SW480 (cell line): ENCODE measurements at regions not wholly inside any gene's neighbourhood (a gene's known extent, or its start where the extent isn't known, plus 50 kb on each side); places are given as distances from the start of the nearest gene placed in this dataset.

Source experiments
- DNase-seq: peaks from one replicate; pipeline ENCODE4 v3.0.0-alpha.2; 2016; ENCODE audit warnings: low spot score

DNA sequence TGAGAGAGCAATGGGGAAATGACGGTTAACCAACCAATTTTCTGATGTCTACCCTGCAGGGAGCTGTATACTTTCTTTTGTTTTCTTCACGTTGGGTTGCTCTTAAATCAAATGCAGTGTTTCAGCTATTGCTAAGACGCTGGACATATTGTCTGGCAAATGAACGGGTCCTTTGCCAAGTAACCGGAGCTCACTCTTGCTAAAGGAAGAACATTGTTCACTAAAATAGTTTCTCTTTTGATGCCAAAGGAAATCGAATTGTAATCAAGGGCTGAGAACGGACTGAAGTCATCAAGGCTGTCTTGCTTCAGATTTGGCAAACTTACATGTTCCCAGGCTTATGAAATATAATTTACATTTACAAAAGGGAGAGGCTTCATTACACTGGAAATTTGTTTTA, 142.3 kb upstream of the ARGLU1 start:
- DNase-seq, result no peak

DNA sequence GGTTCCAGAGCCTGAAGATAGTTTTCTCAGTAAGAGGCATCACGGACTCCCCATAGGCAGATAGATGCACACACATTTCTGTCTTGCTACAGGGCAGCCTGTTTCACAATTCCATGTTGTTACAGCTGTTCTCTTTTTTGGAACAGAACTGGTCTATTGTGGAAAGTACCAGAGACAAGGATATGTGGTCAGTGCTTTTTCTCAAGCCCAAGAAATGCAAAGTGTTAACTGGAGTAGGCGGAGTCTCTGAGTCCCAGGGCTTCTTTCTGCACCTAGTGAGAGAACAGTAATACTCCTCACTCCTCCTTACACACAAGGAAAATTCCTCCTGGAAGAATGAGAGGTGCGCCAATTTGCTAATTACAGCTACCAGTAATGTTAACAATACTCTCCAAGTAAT, 141.6 kb upstream of the ARGLU1 start:
- DNase-seq, result no peak

DNA sequence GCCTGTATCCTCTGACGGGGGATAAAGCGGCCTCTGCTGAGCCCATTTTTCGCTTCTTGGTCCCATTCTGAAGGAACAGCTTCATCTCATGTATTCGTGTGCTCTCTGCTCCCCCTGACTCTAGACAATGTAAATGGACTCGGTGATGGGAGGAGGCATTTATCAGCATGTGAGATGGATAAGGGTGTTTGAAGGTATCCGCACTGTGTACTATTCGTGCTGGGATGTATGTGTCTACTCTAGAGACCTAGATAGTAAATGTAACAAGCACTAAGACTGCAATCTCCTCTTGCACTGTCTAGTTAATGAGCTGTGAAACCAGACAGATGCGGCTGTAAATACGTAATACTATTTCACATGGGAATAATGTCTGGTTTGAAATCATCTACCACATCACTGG, 134.6 kb upstream of the ARGLU1 start:
- DNase-seq, result no peak

DNA sequence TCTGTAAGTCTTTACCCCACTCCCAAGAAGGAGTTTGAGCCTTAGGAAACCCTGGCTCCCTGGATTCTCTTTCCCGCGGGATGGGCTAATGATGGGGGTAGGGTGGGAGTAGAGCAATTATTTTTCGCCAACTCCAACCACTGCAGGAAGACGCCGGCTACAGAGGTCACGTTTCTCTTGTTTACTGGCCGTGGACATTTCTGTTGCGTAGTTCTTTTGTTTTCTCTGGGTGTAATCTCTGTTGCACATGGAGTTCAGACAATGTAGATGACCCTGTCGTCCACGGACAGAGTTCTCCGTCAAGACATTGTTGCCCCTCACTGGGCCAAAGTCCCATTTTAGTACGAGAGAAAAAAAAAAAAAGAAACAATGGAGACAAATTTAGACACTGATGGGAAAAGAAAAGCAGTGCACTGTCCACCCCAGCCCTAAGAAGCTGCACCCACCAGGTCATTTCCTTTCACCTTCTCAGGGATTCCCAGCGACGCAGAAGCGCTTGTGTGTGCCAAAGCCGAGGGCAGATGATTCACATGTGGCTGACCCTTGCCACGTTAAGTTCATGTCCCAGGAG, 133.9 kb upstream of the ARGLU1 start:
- no peak for DNase-seq

- DNase-seq, result no peak
Observed at GRCh38 chr13:106700439-106700838, 132.5 kb upstream of the ARGLU1 start.

GRCh38 chr13:106700007-106700406, 132.1 kb upstream of the ARGLU1 start:
- DNase-seq, result no peak

DNA sequence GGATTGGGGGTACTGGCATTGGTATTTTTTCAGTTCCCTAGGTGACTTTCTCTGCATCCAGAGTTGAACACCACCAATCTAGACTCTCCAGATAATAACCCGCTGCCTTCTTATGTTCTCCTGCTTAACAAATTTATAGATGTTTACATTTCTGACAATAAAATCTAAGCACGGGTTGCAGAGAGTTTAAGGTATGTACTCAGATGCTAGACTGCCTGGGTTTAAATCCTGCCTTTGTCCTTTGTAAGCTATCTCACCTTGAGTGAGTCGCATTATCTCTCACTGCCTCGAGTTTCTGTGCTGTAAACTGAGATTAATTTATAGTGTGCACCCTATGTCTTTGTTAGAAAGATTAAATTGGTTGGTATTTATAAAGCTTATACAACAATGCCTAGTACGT, 131.4 kb upstream of the ARGLU1 start:
- DNase-seq, result no peak

GRCh38 chr13:106696719-106697118, 128.8 kb upstream of the ARGLU1 start:
- DNase-seq, result no peak

DNA sequence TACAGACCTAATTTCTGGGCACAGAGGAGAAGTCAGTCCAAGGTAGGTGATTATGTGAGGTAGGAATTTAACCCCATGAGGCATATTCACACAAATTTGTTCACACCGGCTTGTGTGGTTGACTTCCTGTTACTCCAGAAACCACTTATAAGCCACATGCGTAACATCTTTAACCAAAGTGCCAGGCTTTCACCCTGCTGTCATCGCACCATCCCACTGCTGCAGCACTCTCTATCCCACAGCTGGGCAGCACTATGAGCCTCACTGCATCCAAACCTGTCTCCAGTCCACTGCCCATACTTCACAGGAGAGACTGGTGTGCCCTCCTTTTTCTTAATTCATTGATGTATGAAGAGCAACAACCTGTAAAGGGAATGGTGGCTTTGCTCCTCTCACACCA, 128.2 kb upstream of the ARGLU1 start:
- DNase-seq, result no peak

DNA sequence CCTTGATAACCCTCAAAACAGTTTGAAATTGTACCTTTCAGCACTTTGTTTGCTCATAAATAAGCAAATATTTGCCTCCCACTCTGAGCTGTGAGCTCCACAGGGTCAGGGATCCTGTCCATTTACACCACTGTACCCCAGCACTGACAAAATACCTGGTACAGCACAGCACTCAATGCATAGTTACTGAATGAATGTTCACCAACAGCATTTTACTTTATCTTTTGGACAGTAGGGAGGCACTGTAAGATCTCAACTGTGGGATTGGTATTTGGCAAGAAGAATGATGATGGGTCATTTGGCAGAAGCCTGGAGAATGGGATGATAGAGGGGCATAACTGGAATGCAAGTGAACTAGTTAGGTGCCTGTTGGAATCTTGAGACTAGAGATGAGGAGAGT, 127.2 kb upstream of the ARGLU1 start:
- DNase-seq, result no peak

- no peak for DNase-seq
Observed at GRCh38 chr13:106691861-106692260, 123.9 kb upstream of the ARGLU1 start.

GRCh38 chr13:106691341-106691740, 123.4 kb upstream of the ARGLU1 start:
- DNase-seq, result no peak

DNA sequence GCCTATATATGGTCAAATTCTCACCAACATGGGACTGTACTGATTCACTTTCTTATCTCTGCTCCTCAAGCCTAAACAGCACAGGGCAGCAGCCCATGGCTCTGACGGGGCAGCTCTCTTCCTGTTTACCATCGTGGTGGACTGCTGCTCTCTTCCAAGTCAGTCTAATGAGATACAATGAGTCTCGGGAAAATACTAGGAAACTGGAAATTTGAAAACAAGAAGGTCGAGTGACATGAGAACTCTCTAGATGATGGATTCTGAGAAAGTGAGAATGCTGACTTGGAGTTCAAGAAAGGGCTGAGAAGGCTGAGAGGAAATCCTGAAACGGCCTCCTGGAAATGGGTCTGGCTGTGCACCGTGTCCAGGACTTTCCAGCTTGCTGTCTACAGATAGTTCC, 122.8 kb upstream of the ARGLU1 start:
- DNase-seq, result no peak

GRCh38 chr13:106689906-106690305, 122.0 kb upstream of the ARGLU1 start:
- no peak for DNase-seq

DNA sequence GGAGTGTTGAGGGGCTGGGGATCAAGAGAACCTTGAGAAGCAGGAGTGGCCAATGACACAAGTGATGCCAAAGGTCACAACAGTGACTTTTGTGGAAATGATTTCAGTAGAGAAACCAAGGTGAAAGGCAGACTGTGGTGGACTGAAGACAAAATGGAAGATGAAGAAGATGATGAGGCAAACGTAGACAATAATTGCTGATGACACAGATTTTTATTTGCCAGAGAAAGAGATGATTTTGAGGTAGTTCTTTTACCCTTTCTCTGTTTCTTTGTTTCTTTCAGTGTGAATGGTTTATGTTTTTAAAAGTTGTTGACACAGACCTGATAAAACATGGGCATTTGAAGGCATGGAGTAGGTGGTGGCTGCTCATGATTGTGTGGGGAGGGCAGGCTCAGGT, 121.0 kb upstream of the ARGLU1 start:
- no peak for DNase-seq

DNA sequence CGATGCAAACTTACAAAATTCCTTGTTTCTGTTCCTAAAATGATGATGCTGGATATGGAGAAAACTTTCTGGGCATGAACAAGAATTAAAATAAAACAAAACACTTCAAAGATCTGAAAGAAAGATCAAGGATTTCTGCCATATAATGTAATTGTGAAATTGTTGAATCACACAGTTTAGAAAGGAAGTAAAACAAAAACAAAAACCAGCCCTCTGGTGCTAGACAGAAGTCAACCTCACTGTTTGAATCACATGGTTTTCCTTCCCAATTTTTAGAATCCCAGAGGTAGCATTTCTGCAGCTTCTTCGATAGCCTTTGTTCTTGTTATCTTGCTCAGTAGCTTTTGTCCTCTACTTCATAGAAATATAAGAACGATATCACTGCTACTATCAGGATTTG, 118.2 kb upstream of the ARGLU1 start:
- DNase-seq, result no peak

DNA sequence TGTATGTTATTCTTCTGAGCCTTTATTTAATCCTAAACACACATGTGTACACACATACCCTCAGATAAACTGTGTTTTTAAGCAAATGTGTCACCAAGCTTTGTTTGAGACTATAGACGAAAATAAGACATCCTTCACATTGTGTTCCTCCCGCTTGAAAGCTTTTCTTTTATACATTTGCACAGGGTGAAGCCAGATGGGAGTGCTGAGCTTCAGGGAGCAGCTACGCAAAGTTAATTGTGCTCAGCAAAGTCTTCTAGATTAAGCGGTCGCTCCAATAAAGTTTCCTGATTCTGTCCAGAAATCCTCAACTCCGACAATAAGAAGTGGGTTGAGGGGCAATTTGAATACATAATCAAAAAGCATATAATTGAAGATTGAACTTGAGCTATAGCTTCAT, 117.2 kb upstream of the ARGLU1 start:
- no peak for DNase-seq

DNA sequence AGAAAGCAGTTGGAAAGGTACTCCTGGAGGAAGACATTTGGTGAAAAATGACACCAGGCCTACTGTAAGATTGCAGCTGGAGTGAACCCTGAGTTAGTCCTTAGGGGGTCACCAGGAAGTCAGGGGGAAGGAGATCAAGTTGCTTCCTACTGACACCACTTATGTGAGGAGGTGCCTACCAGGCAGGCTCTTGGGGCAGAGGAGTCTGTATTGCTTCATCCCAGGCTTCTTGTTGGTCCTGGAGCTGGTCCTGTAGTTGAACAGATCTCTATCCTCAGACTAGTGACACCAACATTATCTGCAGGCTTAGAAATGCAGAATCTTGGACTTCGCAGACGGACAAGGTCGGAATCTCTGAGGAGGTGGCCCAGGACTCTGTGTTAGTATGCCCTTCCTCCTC, 116.0 kb upstream of the ARGLU1 start:
- no peak for DNase-seq

DNA sequence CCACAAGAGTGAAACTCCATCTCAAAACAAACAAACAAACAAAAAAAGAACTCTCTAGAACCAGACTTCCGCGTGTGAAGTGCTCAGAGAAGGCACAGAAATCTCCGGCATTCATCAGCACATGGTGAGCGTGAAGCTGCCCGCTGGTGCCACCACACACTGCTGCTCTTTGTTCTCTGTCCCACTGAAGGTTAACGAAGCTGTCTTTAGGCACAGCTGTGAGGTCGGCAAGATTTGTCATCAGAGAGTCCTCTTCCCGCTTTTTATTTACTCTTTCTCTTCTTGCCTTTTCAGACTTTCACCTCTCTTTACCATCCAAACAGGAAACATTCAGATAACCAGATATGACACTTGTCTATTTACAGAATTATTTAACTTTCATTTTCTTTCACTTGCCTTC, 115.2 kb upstream of the ARGLU1 start:
- no peak for DNase-seq

- DNase-seq, result no peak
Observed at GRCh38 chr13:106681997-106682396, 114.1 kb upstream of the ARGLU1 start.

DNA sequence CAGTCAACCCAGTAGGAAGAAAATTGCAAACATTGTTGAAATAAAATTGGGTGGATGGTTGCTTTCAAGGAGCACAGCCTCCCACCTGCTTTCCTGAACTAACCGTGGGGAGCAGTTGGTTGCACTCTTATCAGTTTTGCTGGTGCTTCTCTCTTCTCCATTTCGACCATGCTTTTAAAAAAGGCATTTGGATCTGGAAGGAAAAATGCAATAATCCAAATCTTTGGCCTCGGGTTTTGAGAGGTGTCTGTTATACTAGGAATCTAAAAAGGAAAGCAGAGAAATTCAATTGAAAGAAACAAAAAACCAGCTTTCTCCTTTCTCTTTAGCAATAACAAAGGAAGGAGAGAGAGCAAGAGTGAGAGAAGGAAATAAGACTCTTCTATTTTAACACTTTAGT, 113.6 kb upstream of the ARGLU1 start:
- no peak for DNase-seq

GRCh38 chr13:106680796-106681472, 113.0 kb upstream of the ARGLU1 start:
- DNase-seq, result no peak

DNA sequence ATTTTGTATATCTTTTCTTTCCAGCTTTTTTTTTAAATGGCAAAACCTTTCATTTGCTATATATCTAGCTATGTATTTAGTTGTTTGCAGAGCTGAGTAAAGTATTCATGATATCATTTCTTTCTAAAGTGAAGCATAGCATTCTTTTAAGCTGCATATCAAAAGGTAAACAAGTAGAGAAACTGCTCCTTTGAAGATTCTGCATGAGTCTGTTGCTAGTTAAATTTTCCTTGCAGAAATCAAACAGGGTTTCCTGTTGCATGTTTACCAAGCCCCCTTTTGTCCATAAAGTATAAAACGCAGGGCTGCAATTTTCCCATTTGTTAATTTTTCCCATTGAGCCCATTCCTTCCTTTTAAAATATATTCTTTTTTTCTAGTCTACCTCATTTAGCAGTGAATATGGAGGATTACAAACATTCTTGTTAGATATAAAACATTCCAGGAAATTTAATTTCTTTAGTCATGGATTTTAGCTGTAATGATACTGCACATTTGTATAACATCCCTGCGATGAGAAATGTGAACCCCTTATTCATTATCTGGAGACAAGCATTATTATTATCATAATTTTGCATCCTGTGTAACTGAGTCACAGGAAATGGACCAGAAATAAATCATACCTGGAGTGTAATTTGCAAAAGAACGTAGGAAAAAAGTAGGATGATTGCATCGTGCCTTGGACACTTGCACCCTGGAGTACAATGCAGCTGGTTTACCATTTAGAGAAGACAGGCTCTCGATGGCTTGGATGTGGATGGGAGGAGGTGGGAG, 110.9 kb upstream of the ARGLU1 start:
- DNase-seq, result no peak

- DNase-seq, result no peak
Observed at GRCh38 chr13:106675311-106675710, 107.4 kb upstream of the ARGLU1 start.
